Caki2 (cell line): ENCODE measurements at regions not wholly inside any gene's neighbourhood (a gene's known extent, or its start where the extent isn't known, plus 50 kb on each side); places are given as distances from the start of the nearest gene placed in this dataset.

Experiments
- DNase-seq: peaks from one replicate; pipeline ENCODE4 v3.0.0-alpha.2; 2015; ENCODE audit warnings: low read depth
- in situ Hi-C: cut with HindIII; loops from 2 replicates; pipeline ENCODE4 v1.10.0; 2016; ENCODE audit warnings: low sequenced_read_pairs, low pct_unique_long_range_greater_than_20kb, mixed read lengths

GRCh38 chr13:91086936-91087716, 260.4 kb upstream of the MIR17HG start:
- DNase-seq = no peak
- in situ Hi-C loops = no loop called here

- no peak for DNase-seq
- in situ Hi-C loops = no loop called here
These were observed 250.2 kb upstream of the MIR17HG start for GRCh38 chr13:91097269-91097668.

- in situ Hi-C loops = no loop called here
- DNase-seq = no peak
These were observed 247.6 kb upstream of the MIR17HG start for GRCh38 chr13:91099877-91100276.

GRCh38 chr13:91100944-91101343, 246.5 kb upstream of the MIR17HG start:
- in situ Hi-C loops = no loop called here
- no peak for DNase-seq

- in situ Hi-C loops = no loop called here
- DNase-seq = no peak
These were observed 246.1 kb upstream of the MIR17HG start for GRCh38 chr13:91101381-91101780.

GRCh38 chr13:91105270-91105669, 242.2 kb upstream of the MIR17HG start:
- in situ Hi-C loops = no loop called here
- no peak for DNase-seq

- in situ Hi-C loops = no loop called here
- DNase-seq = no peak
These were observed 240.9 kb upstream of the MIR17HG start for GRCh38 chr13:91106565-91106964.

GRCh38 chr13:91108315-91108714, 239.2 kb upstream of the MIR17HG start:
- in situ Hi-C loops = no loop called here

GRCh38 chr13:91111476-91112200, 235.8 kb upstream of the MIR17HG start:
- DNase-seq = peak; percentile 75
- in situ Hi-C loops = no loop called here

More at GRCh38 chr13:91108315-91108714, 239.2 kb upstream of the MIR17HG start:
- DNase-seq = no peak

- in situ Hi-C loops = no loop called here
- no peak for DNase-seq
These were observed 235.1 kb upstream of the MIR17HG start for GRCh38 chr13:91112201-91112923.

GRCh38 chr13:91112924-91113277, 234.6 kb upstream of the MIR17HG start:
- in situ Hi-C loops = no loop called here
- no peak for DNase-seq

- in situ Hi-C loops = no loop called here
- no peak for DNase-seq
These were observed 231.7 kb upstream of the MIR17HG start for GRCh38 chr13:91115776-91116175.

GRCh38 chr13:91117351-91117750, 230.1 kb upstream of the MIR17HG start:
- no peak for DNase-seq
- in situ Hi-C loops = no loop called here

- DNase-seq = no peak
- in situ Hi-C loops = no loop called here
These were observed 227.8 kb upstream of the MIR17HG start for GRCh38 chr13:91119643-91120042.

- no peak for DNase-seq
- in situ Hi-C loops = no loop called here
These were observed 224.7 kb upstream of the MIR17HG start for GRCh38 chr13:91122766-91123165.

GRCh38 chr13:91123456-91124127, 223.9 kb upstream of the MIR17HG start:
- DNase-seq = no peak

GRCh38 chr13:91126806-91127205, 220.7 kb upstream of the MIR17HG start:
- DNase-seq = no peak
- in situ Hi-C loops = no loop called here

More at GRCh38 chr13:91123456-91124127, 223.9 kb upstream of the MIR17HG start:
- in situ Hi-C loops = no loop called here

GRCh38 chr13:91127995-91128394, 219.5 kb upstream of the MIR17HG start:
- no peak for DNase-seq
- in situ Hi-C loops = no loop called here

GRCh38 chr13:91132381-91132780, 215.1 kb upstream of the MIR17HG start:
- in situ Hi-C loops = no loop called here
- no peak for DNase-seq
